RWPE1 (cell line): ENCODE measurements at regions not wholly inside any gene's neighbourhood (a gene's known extent, or its start where the extent isn't known, plus 50 kb on each side); places are given as distances from the start of the nearest gene placed in this dataset.

ENCODE experiments used
- CTCF ChIA-PET: fragments of 350-600 bp; sonication (Branson Sonifier 250); formaldehyde crosslinking; extraction: SDS; loops from one replicate; lab custom pipeline; 2021; lab: Yijun Ruan, JAX
- POLR2A ChIA-PET: fragments of 400-600 bp; formaldehyde crosslinking; extraction: SDS; loops from one replicate; lab custom pipeline; 2020; ENCODE audit warnings: antibody characterized with exemption; ENCODE audit not compliant: low non-redundant PET; lab: Yijun Ruan, JAX
- DNase-seq: peaks from one replicate; pipeline ENCODE4 v3.0.0; 2012; ENCODE audit warnings: low spot score
- H3K27ac ChIP-seq: fragments of 450-650 bp; 2 replicates; pipeline ENCODE4 v1.5.1; 2017
- TF ChIP-seq, protein P1 (sequence below): fragments of 450-650 bp; conservative IDR thresholded peaks from 2 replicates; pipeline ENCODE4 v1.5.1; 2017; ENCODE audit warnings: low read depth, mild to moderate bottlenecking

DNA sequence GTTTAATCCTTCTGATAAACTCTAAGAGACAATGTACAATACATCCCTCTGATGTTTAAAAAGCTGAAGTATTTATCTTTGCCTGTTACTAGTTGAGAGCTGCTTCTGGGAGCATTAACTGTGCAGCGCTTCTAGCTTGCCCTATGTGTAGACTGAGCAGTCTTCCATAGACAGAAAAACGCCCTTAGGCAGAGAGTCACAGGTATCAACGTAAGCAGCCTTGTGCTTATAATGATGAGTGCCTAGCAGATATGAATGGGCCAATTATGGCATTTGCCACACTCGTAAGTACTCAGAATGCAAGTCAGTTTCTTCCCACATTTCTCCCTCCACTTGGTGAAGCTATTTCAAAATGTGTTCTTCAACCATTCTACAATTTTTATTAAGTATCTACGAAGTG, 731.1 kb upstream of the SLC8A1 start:
- TF ChIP-seq, protein P1, sequence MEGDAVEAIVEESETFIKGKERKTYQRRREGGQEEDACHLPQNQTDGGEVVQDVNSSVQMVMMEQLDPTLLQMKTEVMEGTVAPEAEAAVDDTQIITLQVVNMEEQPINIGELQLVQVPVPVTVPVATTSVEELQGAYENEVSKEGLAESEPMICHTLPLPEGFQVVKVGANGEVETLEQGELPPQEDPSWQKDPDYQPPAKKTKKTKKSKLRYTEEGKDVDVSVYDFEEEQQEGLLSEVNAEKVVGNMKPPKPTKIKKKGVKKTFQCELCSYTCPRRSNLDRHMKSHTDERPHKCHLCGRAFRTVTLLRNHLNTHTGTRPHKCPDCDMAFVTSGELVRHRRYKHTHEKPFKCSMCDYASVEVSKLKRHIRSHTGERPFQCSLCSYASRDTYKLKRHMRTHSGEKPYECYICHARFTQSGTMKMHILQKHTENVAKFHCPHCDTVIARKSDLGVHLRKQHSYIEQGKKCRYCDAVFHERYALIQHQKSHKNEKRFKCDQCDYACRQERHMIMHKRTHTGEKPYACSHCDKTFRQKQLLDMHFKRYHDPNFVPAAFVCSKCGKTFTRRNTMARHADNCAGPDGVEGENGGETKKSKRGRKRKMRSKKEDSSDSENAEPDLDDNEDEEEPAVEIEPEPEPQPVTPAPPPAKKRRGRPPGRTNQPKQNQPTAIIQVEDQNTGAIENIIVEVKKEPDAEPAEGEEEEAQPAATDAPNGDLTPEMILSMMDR: no peak
- DNase-seq: no peak
- ChIA-PET POLR2A (no interaction called here), CTCF (interaction anchor here (0.7 to 1.0 kb wide), 2 partner anchors 14 to 1033 kb away, joined by 3 read pairs; no protein-coding TSS in a partner anchor)
- H3K27ac ChIP-seq: no peak overlapping the region

DNA sequence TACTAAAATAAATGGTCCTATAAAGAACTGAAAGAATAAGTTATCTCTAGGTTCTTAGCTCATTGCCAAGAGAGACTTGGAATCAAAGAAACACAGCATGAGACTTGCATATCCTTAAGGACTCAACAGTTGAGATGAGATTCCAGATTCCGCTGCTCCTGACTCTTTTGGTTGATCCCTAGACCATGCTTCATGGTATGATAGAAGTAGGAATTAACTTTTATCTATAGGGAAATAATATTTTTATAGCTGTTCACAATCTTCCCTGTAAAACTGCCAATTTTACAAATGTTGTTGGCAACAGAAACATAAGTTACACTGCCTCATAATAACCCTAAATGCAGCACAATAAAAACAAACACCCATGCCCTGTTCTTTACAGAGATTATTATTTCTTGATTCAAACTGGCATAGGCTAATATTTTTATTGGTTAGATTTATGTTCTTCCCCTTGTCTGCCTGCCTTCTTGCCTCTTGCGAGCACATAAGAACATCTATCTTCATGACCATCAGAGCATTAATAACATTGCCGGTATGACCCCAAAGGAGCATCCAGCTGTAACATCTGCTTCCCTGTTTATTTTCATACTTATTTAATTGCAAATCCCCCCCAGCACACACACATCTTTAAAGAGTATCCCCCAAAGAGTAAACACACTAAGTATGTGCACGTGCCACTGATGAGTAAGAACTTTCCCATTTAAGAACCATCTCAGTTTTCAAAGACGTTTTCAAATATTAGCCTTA, 735.7 kb upstream of the SLC8A1 start:
- no peak overlapping the region for H3K27ac ChIP-seq
- no peak for DNase-seq
- POLR2A ChIA-PET: no interaction called here
- CTCF ChIA-PET: no interaction called here
- TF ChIP-seq, protein P1: no peak

DNA sequence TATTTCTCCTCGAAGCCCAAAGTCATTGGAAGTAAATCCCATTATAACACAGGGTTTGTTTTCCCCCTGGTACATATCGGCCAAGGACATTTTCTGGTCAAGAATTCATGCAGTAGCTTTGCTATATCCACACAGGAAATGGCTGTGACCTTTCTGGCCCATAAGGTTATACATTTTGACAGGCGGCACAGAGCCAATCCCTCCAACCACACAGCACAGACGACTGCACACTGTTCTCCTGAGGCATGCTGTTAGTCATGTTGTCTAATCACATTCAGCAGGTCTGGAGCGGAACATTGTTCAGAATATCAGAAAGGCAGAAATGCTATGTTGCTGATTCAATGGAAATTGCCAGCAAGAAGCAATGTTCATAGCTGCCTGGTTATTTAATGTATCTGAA, 742.3 kb upstream of the SLC8A1 start:
- CTCF ChIA-PET: interaction anchor here (0.6 kb wide), 1 partner anchor 56 kb away, joined by 5 read pairs; no protein-coding TSS in a partner anchor
- H3K27ac ChIP-seq: no peak overlapping the region
- POLR2A ChIA-PET: no interaction called here
- TF ChIP-seq, protein P1: no peak
- DNase-seq: no peak

DNA sequence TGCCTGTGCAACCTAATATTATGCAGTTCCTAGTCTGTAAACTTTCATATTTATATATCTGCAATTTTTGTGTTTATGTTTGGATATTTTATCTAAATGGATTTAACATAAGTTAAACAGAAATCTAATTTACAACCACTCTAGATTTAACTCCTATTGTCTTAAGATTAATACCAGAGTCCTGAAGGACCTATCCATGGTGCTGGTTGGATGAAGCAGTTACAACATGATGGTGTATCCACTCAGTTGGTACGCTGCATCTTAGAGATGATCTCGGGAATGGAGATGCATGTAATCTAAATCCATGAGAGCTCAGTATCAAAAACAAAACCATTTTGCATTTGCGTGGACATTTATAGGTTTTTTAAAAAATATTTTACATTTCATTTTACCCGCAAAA, 745.9 kb upstream of the SLC8A1 start:
- CTCF ChIA-PET: no interaction called here
- no peak for DNase-seq
- POLR2A ChIA-PET: no interaction called here
- H3K27ac ChIP-seq: no peak overlapping the region
- TF ChIP-seq, protein P1: no peak

DNA sequence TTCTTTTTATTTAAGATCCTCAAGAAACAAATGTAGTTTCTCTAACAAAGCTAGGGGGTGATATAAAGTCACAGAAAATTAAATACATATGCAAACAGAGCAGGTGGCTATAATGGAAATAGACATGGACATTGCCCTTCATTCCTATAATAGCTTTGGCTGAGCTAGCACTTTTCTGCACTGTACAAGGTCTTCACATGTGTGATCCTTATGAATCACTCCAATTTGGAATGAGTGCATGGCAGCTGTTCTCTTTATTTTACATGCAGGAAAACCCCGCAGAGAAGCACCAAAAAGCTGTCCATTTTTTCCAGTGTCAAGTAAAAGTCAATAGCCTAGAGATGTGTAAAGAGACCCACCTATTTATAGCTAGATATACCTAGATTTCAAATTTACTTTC, 747.4 kb upstream of the SLC8A1 start:
- ChIA-PET CTCF (no interaction called here), POLR2A (no interaction called here)
- no peak overlapping the region for H3K27ac ChIP-seq
- TF ChIP-seq, protein P1: no peak
- DNase-seq: no peak

DNA sequence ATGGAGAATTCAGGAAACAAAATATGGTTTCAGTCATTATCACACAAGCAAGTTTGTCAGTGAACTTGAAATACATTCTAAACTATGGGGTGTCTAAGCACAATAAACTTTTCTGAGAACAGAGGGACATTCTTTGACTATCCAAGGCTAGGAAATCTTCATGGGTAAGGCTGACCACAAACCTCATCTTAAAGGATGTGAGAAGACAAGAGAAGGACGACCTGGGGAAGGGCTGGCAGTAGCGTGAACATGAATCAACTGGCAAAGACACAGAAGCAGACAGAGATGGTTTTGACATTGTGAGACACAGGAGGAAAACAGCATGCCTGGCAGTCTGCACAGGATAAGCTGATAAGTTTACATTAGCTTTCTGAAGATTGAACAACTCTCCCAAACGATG, 752.4 kb upstream of the SLC8A1 start:
- TF ChIP-seq, protein P1: no peak
- CTCF ChIA-PET: no interaction called here
- H3K27ac ChIP-seq: no peak overlapping the region
- POLR2A ChIA-PET: no interaction called here
- DNase-seq: no peak
